ENCODE measurements at regions not wholly inside any gene's neighbourhood (a gene's known extent, or its start where the extent isn't known, plus 50 kb on each side); places are given as distances from the start of the nearest gene placed in this dataset.

DNA sequence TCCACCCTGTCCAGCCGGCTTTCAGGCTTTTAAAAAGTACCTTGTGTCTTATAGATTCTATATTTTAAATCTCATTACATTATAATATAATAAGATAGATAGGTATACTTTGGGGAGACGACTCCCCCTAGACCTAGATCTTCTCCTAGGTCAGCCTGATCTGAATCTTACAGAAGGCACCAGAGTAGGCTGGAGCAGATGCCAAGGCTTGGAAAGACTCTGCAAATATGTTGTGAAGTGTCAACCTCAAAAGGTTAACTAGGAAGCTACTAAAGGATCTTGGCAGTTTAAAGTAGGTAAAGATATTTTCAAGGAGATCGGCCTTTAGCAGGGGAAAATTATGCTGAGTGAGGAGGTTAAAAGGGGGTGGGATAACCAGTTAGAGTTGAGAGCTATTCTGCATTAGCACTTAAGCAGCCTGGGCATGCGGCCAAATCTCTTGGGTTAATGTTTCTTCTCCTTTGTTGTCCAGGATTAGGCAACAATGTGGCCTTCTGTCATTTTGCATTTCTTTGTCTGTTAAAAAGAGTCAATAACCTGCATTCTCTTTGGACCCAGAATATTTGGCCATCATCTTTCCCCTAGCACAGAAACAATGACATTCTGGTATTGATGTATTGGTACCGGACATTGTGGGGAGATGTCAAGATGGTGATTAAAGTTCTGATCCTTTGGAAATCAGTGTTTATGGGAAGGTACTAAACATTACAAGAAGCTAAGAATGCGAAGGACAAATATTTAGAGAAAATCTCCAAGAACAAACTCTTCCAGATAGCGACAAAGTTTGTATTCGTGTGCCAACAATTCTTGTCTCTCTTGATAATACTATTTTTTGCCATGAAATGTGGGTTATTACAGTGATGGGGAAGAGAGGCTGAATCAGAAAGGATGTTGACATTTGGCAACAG is 51.2 kb upstream of the DHX40 start:
- no peaks in the 10 kb centered on the region for H4K20me1 ChIP-seq (ENCODE audit: insufficient read depth)
- H3K36me3 ChIP-seq (ENCODE audit: insufficient read depth, low read length) = no peaks in the 10 kb centered on the region
- H3K9me2 ChIP-seq (ENCODE audit: insufficient read depth, low read length) = no peaks in the 10 kb centered on the region
- no peak overlapping the region for H3K27ac ChIP-seq (ENCODE audit: low read length)
- no peak overlapping the region for H3K9ac ChIP-seq (ENCODE audit: low read length)
- TF ChIP-seq EP300 (conservative IDR thresholded peaks at IDR 0.05; ENCODE audit: poor library complexity, severe bottlenecking) (no peak), REST (IDR thresholded peaks at IDR 0.05; ENCODE audit: borderline replicate concordance) (no peak), CTCF (IDR thresholded peaks at IDR 0.05; ENCODE audit: poor library complexity, severe bottlenecking) (no peak), MXI1 (conservative IDR thresholded peaks at IDR 0.05; ENCODE audit: poor library complexity, severe bottlenecking) (no peak), SMC3 (conservative IDR thresholded peaks at IDR 0.05; ENCODE audit: poor library complexity) (no peak), POLR2AphosphoS5 (IDR thresholded peaks at IDR 0.05) (no peak), RAD21 (conservative IDR thresholded peaks at IDR 0.05) (no peak), TAF1 (IDR thresholded peaks at IDR 0.05; ENCODE audit: low read depth) (no peak)
- H3K27me3 ChIP-seq (ENCODE audit: insufficient read depth, low read depth, low read length) = no peaks in the 10 kb centered on the region
- no peak overlapping the region for H3K4me2 ChIP-seq (ENCODE audit: low read length)
- no peak overlapping the region for H3K4me3 ChIP-seq (ENCODE audit: low read length)
- no peak overlapping the region for H2AFZ ChIP-seq (ENCODE audit: low read depth, low read length)
- no peaks in the 10 kb centered on the region for H3F3A ChIP-seq (ENCODE audit: insufficient read depth, low read length, poor library complexity, severe bottlenecking)
- H3K9me3 ChIP-seq (ENCODE audit: low read length) = no peaks in the 10 kb centered on the region
- no peaks in the 10 kb centered on the region for H3K79me2 ChIP-seq (replicated peaks; ENCODE audit: insufficient read depth, low read length)

Data from neural cell (in vitro differentiated cells).